NCI-H82 (cell line): ENCODE measurements at regions not wholly inside any gene's neighbourhood (a gene's known extent, or its start where the extent isn't known, plus 50 kb on each side); places are given as distances from the start of the nearest gene placed in this dataset.
A peak's percentile ranks its signal among the peaks of the same experiment; 100 is the strongest.
"Not testable (repeated sequence)": the region's sequence is repeated elsewhere in the genome, so short reads cannot be mapped to it uniquely, and the experiment has no call there.

ENCODE experiments used
- DNase-seq: peaks from one replicate; lab custom pipeline; 2025; lab: John Stamatoyannopoulos, UW

GRCh38 chr3:87710511-87710910 is 348.3 kb downstream of the CGGBP1 start:
- no peak for DNase-seq

GRCh38 chr3:87710028-87710427 is 348.8 kb downstream of the CGGBP1 start:
- no peak for DNase-seq

- no peak for DNase-seq
Observed at GRCh38 chr3:87706176-87706575, 352.6 kb downstream of the CGGBP1 start.

DNA sequence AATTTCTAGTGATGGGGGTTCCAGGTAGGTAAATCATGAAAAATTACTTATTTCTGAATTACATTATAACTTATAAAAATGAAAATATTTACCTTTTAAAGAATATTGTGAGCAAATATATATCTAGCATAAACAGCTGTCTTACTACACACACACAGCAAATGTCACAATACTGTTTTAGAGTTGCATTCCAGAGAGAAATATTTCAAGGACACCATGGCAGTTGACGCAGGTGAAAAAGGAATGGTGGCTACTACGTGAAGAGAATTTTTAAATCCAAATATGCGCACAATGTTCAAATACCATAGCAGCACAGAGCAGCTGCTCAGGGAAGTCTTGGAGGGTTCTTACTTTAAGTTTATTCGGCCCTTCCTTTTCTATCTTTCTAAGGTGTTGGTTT is 356.2 kb downstream of the CGGBP1 start:
- no peak for DNase-seq

DNA sequence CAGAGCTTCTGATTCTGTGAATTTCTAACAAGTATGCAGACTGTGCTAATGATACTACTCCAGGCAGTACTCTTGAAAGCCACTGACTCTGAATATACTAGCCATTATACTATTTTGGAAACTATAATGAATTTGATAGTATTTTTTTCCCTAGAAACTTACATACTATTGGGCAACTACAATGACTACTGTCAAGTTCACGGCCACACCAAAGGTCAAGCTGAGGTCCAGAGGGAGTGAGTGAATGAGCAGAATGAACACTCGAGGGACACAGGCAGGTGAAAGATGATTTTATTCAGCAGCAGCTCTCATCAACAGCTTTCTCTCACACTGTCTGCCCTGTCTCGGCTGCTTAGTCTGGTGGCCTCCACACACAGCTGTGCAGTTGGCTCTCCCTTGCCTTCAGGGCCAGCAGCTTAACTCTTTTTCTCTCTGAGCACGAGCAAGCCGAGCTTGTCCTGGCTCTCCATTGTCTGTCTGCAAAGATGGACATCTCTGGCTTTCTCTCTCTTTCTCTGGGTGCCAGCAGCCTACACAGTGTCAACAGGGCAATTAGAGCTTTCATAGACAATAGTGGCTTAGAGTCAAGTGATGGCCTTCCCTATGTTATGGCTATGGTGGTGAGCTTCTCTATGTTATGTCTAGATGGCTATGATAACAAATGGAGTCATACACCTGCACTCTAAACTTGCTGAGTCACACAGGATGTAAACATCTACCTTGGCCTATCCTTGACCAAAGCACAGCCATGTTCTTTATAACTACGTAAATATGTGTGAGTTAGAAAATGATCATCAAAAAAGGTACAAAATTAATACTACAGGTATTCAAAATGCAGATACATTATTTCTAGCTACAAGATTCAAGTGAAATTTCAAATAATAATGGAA is 362.4 kb downstream of the CGGBP1 start:
- no peak for DNase-seq

- DNase-seq, result no peak
Observed at GRCh38 chr3:87694678-87695077, 364.1 kb downstream of the CGGBP1 start.

DNA sequence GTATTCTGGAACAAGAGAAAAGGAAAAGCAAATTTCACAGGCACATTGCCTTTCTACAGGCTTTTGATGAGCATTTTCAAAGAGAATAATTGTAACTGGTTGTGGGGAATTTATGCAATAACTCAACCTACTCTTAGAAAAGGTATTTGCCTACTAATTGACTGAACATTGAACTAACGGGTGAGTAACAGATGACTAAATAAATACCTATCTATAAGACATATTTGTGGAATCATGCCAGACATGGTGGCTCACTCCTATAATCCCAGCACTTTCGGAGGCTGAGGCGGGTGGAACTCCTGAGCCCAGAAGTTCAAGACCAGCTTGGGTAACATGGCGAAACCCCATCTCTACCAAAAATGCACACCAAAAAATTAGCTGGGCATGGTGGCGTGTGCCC is 367.7 kb downstream of the CGGBP1 start:
- no peak for DNase-seq

- DNase-seq, result not testable (repeated sequence)
Observed at GRCh38 chr3:87678984-87679660, 379.7 kb downstream of the CGGBP1 start.

DNA sequence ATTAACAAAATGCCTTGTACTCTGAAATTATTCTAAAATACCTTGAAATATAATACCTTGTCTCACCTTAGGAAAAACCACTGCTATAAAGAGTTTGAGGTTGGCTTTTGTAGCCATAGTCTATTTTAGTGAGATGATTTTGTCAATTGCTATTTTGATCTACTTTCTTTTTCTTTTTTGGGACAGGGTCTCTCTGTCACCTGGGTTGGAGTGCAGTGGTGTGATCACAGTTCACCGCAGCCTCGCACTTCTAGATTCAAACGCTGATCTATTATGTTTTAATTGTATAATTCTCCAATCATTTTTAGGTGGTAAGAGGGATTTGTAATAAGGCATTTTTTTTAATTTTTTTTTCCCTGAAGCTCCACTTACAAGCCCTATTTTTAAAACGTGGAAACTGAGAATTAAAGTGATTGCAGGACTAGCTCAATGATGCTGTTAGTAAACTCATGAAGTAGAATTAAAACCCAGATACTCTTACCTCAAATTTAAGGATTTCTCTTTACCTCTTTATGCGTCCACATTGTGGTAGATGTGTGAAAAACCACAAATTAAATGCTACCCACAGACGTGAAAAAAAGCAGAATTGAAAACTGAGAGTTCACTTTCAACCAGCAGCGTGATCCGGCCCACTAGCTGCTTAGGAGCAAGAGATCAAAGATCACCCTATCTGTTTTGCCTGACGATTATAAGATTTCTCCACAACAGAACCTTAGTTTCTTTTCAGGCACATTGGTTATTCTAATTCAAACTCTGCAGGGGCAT is 384.2 kb downstream of the CGGBP1 start:
- no peak for DNase-seq

DNA sequence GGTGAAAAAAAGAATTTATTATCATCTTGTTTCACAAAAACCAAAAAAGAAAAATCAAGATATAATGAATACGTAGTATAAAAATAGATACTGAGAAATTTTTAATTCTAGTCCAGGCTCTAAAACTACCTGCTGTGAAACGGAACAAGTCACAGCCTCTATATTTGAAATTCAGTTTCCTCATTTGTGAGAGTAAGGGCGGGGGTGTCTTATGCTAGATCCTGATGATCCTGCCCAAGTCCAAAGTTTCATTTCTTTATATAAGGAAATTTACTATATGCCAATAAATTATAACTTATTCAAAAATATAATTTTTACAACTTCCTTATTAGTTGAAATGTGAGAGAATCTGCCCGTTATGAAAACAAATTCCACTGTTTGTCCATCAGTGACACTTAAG is 385.7 kb downstream of the CGGBP1 start:
- DNase-seq, result no peak

DNA sequence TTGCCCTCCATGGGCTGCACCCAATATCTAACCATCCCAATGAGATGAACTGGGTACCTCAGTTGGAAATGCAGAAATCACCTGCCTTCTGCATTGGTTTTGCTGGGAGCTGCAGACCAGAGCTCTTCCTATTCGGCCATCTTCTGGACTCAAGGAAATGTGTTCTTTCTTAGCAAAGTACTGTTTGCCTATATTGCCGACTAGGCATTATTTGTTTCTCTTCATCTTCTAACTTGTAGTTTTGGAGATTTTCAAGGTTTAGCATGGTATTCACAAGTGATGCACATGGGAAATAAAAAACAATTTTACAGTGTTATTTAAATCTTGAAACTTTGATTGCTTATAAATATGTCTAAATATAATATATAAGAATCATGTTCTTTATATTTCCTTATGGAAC is 377.8 kb upstream of the POU1F1 start:
- no peak for DNase-seq

DNA sequence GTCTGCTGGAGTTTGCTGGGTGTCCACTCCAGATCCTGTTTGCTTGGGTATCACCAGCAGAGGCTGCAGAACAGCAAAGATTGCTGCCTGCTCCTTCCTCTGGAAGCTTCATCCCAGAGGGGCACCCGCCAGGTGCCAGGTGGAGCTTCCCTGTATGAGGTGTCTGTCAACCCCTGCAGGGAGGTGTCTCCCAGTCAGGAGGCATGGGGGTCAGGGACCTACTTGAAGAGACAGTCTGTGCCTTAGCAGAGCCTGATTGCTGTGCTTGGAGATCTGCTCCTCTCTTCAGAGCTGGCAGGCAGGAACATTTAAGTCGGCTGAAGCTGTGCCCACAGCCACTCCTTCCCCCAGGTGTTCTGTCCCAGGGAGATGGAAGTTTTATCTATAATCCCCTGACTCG is 376.8 kb upstream of the POU1F1 start:
- DNase-seq, result not testable (repeated sequence)

GRCh38 chr3:87634426-87634825 is 358.0 kb upstream of the POU1F1 start:
- DNase-seq, result no peak

DNA sequence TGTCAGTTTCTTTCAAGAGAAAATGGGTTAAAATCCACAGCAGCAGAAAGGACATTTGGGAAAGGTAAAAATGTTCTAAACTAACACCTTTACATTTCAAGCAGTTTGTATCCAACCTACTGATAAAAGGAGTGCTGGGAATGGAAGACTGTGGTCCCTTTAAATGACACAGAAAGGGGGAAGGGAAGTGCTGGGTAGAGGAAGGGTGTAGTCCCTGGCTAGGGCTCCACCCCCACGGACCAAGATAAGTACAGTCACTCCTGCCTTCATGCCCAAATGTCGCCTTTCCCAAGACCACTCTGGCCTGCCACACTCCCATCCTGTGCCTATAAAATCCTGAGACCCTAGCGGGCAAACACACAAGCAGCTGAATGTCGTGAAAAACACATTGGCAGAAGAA is 350.9 kb upstream of the POU1F1 start:
- DNase-seq, result no peak

DNA sequence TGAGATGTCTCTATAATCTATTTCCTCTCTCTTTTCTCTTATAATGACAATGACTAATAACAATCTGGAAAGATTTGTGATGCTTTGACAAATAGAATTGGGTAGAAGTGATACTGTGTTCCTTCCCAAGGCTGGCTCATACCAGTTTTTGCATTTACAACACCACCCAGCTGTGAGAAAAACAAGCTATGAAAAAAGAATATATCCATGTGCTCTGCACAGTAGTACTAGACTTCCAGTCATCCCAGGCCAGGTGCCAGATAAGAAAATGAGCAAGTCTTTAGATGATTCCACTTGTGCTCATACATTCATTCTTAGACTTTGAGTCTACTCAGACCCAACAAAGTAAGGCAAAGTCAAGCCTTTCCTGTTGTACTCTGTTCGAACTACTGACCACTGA is 350.2 kb upstream of the POU1F1 start:
- DNase-seq, result no peak

DNA sequence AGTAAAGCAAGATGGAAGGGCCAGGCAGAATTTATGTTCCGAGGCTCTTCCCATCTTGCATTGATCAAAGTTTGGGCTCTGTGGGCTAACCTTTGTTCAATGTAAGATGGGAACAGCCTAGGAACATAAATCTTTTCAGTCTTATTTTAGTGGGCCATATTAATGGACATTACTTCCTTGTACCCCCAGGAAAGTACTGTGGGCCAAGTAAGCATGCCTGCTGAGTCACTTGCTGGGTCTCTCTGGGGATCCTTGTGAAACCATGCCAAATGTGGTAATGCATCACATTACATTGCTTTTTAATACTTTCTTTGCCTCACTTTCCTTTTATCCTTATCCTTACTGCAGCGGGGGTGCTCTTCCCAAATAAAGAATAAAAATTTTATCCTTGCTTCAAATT is 349.5 kb upstream of the POU1F1 start:
- no peak for DNase-seq

DNA sequence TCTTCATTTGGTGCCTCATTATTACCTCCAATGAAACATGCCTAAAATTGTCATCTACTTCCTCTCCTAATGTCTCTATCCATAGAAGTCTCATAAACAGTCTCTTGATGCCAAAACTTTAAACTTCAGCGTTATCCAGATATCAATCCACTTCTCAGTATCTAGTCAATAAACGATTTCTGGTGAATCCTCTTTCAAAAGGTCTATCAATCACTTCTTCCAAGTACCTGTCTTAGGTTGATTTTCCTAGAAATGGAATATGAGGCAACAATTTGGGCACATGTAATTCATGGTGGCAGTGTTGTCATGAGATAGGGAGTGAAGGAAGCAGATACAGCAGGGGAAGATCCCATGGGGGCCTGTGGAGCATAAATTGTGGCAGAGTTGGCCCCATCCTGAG is 348.5 kb upstream of the POU1F1 start:
- DNase-seq, result no peak

DNA sequence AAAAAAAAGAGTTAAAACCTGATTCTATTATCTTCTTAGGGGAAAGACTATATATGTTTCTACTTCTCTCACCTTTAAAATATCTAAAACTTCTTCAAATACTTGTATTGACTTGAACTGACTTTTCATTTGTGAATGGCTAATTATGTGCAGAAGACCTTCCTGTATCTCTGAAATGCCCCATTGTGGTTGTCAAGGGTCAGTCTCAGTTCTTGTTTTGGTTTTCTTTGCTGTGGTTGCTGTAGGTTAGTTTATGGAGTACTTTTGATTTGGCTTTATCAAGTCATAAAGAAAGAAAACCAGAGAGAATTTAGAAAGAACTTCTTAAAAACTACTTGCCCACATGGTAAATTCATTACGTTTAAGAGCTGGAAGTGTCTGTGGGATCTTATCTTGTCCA is 345.3 kb upstream of the POU1F1 start:
- no peak for DNase-seq

DNA sequence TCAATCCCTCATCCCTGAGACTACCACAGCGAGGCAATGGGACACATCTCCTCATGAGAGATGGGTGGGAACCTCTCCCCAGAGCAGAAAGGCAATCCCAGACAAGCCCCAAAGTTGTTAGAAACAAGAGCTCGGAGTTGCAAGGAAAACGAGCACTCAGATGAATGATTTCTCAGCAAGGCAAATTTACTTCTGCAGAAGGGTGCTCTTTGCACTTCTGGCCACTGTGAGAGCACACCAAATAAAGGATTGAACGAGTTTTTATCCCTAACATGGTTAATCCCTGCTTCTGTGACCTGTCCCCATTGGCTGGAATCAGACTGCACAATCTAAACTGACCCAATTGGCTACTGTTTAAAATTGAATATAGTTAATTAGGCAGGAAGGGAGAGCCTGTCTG is 339.1 kb upstream of the POU1F1 start:
- DNase-seq, result no peak

DNA sequence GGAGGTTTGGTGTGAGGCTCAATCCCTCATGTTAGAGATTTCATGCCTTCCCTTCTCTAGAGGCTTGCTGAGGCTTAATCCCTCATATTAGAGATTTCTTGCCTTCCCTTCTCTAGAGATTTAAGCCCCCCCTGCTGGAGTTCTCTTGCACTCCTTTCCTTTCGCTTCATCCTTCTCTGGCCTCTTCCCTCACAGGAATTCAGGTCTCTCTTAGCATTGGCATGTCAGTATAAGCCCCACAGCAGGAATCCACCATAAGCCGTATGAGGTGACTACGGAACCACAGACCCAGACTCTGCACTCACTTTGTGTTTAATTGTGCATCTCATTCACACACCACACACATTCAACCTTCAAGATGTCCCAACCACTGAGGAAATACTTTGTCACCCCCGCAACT is 338.6 kb upstream of the POU1F1 start:
- peak; percentile 17 for DNase-seq

DNA sequence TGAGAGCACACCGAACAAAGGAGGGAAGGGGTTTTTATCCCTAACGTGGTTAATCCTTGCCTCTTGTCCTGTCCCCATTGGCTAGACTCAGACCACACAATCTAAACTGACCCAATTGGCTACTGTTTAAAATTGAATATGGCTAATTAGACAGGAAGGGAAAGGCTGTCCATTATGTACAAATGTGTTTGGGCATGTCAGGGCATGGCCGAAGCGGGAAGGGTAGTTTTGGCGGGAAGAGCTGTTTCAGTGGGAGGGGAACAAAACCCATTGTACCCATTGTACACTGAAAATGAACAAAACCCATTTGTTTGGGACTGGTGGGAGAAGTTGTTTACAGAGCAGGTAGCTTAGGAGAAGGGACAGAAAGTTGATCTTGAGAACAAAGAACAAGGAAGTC is 330.9 kb upstream of the POU1F1 start:
- no peak for DNase-seq

GRCh38 chr3:87595798-87596197 is 319.4 kb upstream of the POU1F1 start:
- no peak for DNase-seq

- no peak for DNase-seq
Observed at GRCh38 chr3:87581240-87581639, 304.9 kb upstream of the POU1F1 start.
